IPS DF 4.7 (cell line): ENCODE measurements at regions not wholly inside any gene's neighbourhood (a gene's known extent, or its start where the extent isn't known, plus 50 kb on each side); places are given as distances from the start of the nearest gene placed in this dataset.
"Not testable (repeated sequence)": the region's sequence is repeated elsewhere in the genome, so short reads cannot be mapped to it uniquely, and the experiment has no call there.

Experiments
- DNase-seq: peaks from one replicate; pipeline ENCODE4 v3.0.0-alpha.2; 2013; ENCODE audit warnings: low spot score; ENCODE audit errors: extremely low read depth

DNA sequence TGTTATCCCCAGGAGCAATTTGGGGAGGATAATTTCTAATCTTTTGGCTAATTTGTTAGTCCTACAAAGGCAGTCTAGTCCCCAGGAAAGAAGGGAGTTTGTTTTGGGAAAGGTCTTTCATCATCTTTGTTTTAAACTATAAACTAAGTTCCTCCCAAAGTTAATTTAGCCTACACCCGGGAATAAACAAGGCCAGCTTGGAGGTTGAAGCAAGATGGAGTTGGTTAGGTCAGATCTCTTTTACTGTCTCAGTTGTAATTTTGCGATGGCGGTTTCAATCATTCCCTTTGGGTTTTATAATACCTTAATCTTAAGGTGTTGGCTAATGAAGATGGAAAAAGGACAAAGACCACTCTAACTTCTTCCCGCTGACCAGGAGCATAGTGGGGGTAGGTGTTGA, 166.4 kb upstream of the NAMPT start:
- no peak for DNase-seq

GRCh38 chr7:106450716-106451115, 165.9 kb upstream of the NAMPT start:
- no peak for DNase-seq

- no peak for DNase-seq
These were observed 164.4 kb upstream of the NAMPT start for GRCh38 chr7:106448992-106449859.

GRCh38 chr7:106448346-106448991, 163.7 kb upstream of the NAMPT start:
- DNase-seq, result no peak

- DNase-seq, result no peak
These were observed 162.6 kb upstream of the NAMPT start for GRCh38 chr7:106447318-106447847.

- DNase-seq, result not testable (repeated sequence)
These were observed 160.6 kb upstream of the NAMPT start for GRCh38 chr7:106445366-106445765.

GRCh38 chr7:106444068-106444655, 159.4 kb upstream of the NAMPT start:
- no peak for DNase-seq

- no peak for DNase-seq
These were observed 158.4 kb upstream of the NAMPT start for GRCh38 chr7:106443156-106443555.

DNA sequence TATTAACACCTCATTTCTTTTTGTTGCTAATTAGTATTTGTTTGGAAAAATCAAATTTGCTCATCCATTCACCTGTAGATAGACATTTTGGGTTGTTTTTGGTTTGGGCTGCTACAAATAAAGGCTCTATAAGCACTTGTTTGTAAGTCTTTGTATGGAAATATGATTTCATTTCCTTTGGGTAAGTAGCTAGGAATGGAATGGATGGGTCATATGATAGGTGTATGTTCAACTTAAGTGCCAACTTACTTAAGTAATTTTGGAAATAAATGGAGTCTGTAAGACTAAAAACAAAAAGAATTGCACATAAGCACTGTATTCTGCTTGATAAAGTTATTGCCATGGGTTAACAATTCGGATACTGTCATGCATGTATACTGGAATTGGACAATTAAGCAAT, 157.7 kb upstream of the NAMPT start:
- no peak for DNase-seq

DNA sequence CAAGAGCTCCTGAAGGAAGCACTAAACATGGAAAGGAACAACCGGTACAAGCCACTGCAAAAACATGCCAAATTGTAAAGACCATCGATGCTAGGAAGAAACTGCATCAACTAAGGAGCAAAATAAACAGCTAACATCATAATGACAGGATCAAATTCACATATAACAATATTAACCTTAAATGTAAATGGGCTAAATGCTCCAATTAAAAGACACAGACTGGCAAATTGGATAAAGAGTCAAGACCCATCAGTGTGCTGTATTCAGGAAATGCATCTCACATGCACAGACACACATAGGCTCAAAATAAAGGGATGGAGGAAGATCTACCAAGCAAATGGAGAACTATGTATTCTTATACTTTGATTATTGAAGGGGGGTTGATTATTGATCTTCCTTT, 156.6 kb upstream of the NAMPT start:
- not testable (repeated sequence) for DNase-seq

- DNase-seq, result not testable (repeated sequence)
These were observed 152.2 kb upstream of the NAMPT start for GRCh38 chr7:106436933-106437332.

GRCh38 chr7:106433377-106433776, 148.6 kb upstream of the NAMPT start:
- DNase-seq, result no peak

GRCh38 chr7:106430535-106431455, 146.0 kb upstream of the NAMPT start:
- no peak for DNase-seq

DNA sequence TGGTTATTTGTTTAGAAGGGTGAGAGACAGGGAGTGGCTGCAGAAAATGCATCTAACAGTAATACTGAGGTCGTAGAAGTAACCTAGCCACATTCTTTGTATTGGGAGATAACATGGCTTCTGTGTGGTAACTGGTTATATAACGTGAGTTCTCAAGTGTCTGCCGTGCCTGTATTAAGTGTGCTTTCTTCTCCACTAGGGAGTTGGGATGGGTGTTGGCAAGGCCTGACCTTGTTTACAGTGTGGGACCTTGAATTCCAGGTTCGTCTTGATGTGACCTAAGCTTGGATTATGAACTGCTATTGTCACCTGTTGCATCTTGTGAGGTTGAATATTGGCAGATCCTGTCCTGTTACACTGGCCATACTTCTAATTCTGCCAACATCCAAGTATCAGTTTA, 145.3 kb upstream of the NAMPT start:
- DNase-seq, result no peak

GRCh38 chr7:106426803-106427202, 142.0 kb upstream of the NAMPT start:
- no peak for DNase-seq

GRCh38 chr7:106425017-106425719, 140.4 kb upstream of the NAMPT start:
- no peak for DNase-seq

DNA sequence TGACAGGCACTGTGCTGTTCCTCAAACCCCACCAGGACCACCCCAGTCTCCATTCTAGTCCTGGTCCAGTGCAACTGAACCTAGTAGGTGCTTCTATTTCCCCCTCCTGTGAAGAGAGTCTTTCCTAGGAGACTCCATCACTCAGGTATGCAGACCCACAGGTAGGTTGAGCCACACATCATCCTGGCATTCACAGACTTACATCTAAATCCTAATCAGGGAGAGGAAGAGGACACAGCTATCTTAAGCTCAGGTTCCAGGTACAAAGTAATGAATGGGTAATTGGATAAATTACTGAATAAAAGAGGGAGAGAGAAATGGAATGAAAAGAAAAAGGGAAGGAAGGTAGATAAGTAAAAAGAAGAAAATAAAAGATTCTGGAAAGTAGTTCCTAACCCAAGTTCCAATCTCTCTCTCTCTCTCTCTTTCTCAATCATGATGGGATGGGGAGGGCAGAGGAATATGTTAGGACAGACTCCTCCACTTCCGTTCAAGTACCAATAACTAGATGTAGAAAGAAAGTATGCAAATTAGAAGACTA, 139.8 kb upstream of the NAMPT start:
- DNase-seq, result no peak

DNA sequence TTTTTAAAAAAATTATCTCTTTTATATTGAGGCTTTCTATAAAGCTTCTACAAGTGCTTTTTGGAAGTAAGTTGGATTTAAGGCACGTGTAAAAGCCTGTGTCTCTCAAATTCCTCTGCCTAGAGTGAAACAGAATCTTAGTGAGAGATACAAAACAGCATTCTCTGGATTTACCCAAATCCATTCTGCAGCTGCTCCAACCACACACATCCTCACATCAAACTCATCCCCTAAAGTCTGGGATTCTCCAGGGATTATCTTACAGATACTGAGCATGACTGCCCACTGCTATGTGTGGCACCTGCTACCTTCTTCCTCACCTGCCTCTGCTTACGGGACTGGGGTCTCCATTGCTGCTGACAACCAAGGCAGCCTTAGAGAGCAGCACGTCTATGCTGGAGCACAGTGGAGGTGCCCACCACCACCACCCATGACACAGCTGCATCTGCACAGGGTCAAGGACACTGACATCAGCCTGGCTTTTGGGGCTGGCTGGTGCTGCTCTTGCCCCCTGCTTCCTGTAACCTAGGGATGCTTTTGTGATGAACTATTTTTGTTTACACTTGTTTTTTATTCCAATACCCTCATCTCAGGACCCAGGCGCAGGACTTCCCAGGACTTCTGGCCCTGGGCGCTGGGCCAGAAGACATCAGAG, 139.2 kb upstream of the NAMPT start:
- DNase-seq, result no peak

DNA sequence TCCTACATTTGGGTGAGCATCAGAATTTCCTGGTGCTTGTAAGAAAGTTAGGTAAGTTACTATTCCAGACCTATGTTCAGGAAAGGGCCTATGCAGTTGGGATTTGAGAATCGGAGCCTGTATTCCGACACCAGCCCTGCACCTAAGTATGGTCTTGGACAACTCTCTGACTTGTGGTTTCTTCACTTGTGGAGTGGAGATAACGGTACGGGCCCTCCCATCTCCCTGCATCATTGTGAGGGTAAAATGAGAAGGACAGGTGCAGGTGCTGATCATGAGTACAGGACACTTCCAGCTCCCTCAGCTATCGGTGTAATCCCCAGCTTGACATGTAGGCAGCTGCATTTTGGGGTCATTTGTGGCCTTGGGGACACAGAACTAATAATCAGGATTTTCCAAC, 138.3 kb upstream of the NAMPT start:
- DNase-seq, result no peak
